ENCODE measurements at regions not wholly inside any gene's neighbourhood (a gene's known extent, or its start where the extent isn't known, plus 50 kb on each side); places are given as distances from the start of the nearest gene placed in this dataset.

DNA sequence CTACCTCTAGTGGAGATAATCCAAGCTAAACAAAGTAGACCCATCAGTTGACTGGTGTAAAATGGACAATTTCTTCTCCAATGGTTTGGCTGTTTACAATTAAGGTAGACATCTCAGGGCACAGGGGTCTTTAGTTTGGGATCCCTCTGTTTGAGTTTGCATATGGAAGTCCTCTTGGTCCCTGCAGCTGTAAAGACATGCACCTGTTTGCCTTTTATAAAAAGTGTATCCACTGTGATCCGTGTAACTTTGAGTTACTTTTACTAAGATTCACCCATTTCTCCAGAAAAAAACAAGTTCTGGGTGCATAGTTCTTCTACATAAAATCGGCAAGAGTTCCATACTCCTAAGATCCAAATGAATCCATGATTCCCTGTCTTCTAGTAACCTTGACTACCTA is 374.7 kb upstream of the ADAMTS16 start:
- Histone ChIP-seq H3K36me3 (ENCODE audit: insufficient read depth) (no peaks in the 10 kb centered on the region), H3K4me3 (ENCODE audit: low read depth, low read length) (no peak overlapping the region), H3K27ac (ENCODE audit: low read depth) (no peak overlapping the region), H3K4me1 (ENCODE audit: insufficient read depth) (no peaks in the 10 kb centered on the region)
- no peak for DNase-seq (ENCODE audit: extremely low spot score)
- 78% methylated on average over 2 of the region's 2 CpGs for whole genome bisulfite sequencing

- 37% methylated on average over 1 of the region's 1 CpG for WGBS
- Histone ChIP-seq H3K27ac (ENCODE audit: low read depth) (no peak overlapping the region), H3K4me1 (ENCODE audit: insufficient read depth) (no peaks in the 10 kb centered on the region), H3K4me3 (ENCODE audit: low read depth, low read length) (no peak overlapping the region), H3K36me3 (ENCODE audit: insufficient read depth) (no peaks in the 10 kb centered on the region)
- DNase-seq (ENCODE audit: extremely low spot score): no peak
Measured at GRCh38 chr5:4766101-4766500, 374.0 kb upstream of the ADAMTS16 start.

- H3K4me3 ChIP-seq (ENCODE audit: low read depth, low read length): no peak overlapping the region
- H3K36me3 ChIP-seq (ENCODE audit: insufficient read depth): no peaks in the 10 kb centered on the region
- 79% methylated on average over 1 of the region's 1 CpG for WGBS
- H3K27ac ChIP-seq (ENCODE audit: low read depth): no peak overlapping the region
- no peaks in the 10 kb centered on the region for H3K4me1 ChIP-seq (ENCODE audit: insufficient read depth)
- DNase-seq (ENCODE audit: extremely low spot score): no peak
Measured at GRCh38 chr5:4772591-4772990, 367.5 kb upstream of the ADAMTS16 start.

DNA sequence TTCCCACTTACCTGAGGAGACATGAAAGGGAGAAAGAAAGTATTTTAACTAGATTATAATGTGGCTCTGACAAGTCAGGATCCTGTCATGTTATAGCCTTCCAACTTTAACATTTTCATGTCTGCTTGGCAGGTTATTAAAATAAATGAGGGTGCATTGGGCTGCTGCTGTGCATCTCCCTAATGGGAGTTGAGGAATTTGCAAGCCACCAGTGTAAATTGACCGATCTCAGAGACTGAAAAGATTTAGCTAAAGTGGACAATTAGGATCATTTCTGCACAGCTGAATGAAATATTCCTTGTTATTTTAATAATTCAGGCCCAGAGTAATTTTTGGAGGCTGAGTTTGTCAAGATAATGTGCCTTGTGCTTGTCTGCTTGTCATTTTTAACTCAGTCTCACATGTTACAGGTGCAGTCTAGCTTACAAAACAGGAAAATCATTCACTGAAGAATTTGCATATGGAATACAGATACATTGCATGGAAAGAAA is 366.3 kb upstream of the ADAMTS16 start:
- H3K36me3 ChIP-seq (ENCODE audit: insufficient read depth): no peaks in the 10 kb centered on the region
- H3K27ac ChIP-seq (ENCODE audit: low read depth): no peak overlapping the region
- no peaks in the 10 kb centered on the region for H3K4me1 ChIP-seq (ENCODE audit: insufficient read depth)
- no peak for DNase-seq (ENCODE audit: extremely low spot score)
- H3K4me3 ChIP-seq (ENCODE audit: low read depth, low read length): no peak overlapping the region
- WGBS: 81% methylated on average over 1 of the region's 1 CpG

- no peaks in the 10 kb centered on the region for H3K4me1 ChIP-seq (ENCODE audit: insufficient read depth)
- DNase-seq (ENCODE audit: extremely low spot score): no peak
- 80% methylated on average over 4 of the region's 4 CpGs for WGBS
Measured at GRCh38 chr5:4777435-4777834, 362.7 kb upstream of the ADAMTS16 start.

GRCh38 chr5:4780633-4781032 is 359.5 kb upstream of the ADAMTS16 start:
- H3K4me3 ChIP-seq (ENCODE audit: low read depth, low read length): no peak overlapping the region
- H3K27ac ChIP-seq (ENCODE audit: low read depth): no peak overlapping the region
- H3K4me1 ChIP-seq (ENCODE audit: insufficient read depth): no peaks in the 10 kb centered on the region
- H3K36me3 ChIP-seq (ENCODE audit: insufficient read depth): no peaks in the 10 kb centered on the region
- 52% methylated on average over 4 of the region's 4 CpGs for WGBS
- no peak for DNase-seq (ENCODE audit: extremely low spot score)

More at GRCh38 chr5:4777435-4777834, 362.7 kb upstream of the ADAMTS16 start:
- no peak overlapping the region for H3K27ac ChIP-seq (ENCODE audit: low read depth)
- H3K36me3 ChIP-seq (ENCODE audit: insufficient read depth): no peaks in the 10 kb centered on the region
- no peak overlapping the region for H3K4me3 ChIP-seq (ENCODE audit: low read depth, low read length)

GRCh38 chr5:4781299-4781698 is 358.8 kb upstream of the ADAMTS16 start:
- Histone ChIP-seq H3K4me1 (ENCODE audit: insufficient read depth) (no peaks in the 10 kb centered on the region), H3K36me3 (ENCODE audit: insufficient read depth) (no peaks in the 10 kb centered on the region), H3K4me3 (ENCODE audit: low read depth, low read length) (no peak overlapping the region), H3K27ac (ENCODE audit: low read depth) (no peak overlapping the region)
- DNase-seq (ENCODE audit: extremely low spot score): no peak
- WGBS: 53% methylated on average over 6 of the region's 6 CpGs

DNA sequence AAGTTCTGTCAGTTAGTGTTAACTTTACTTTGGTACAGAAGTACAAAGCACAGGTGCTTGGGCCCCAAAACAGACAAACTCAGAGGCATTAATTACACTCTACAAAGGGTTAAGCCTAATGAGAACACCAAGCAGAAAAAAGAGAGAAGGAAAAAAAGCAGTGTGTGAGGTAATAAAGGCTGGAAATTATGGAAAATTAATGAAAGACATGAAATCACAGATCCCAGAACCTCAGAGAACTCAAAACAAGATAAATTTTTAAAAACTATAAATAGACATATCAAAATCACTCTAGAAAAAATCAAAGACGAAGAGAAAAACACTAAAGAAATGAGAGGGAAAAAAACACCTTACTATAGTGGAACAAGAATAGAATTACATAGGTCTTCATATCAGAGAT is 354.2 kb upstream of the ADAMTS16 start:
- WGBS: 59% methylated on average over 1 of the region's 1 CpG
- Histone ChIP-seq H3K27ac (ENCODE audit: low read depth) (no peak overlapping the region), H3K4me1 (ENCODE audit: insufficient read depth) (no peaks in the 10 kb centered on the region), H3K36me3 (ENCODE audit: insufficient read depth) (no peaks in the 10 kb centered on the region), H3K4me3 (ENCODE audit: low read depth, low read length) (no peak overlapping the region)
- DNase-seq (ENCODE audit: extremely low spot score): no peak

- H3K4me1 ChIP-seq (ENCODE audit: insufficient read depth): no peaks in the 10 kb centered on the region
- no peak overlapping the region for H3K27ac ChIP-seq (ENCODE audit: low read depth)
- H3K36me3 ChIP-seq (ENCODE audit: insufficient read depth): no peaks in the 10 kb centered on the region
- no peak for DNase-seq (ENCODE audit: extremely low spot score)
- no peak overlapping the region for H3K4me3 ChIP-seq (ENCODE audit: low read depth, low read length)
- 72% methylated on average over 2 of the region's 2 CpGs for WGBS
Measured at GRCh38 chr5:4797445-4797844, 342.7 kb upstream of the ADAMTS16 start.

- no peak for DNase-seq (ENCODE audit: extremely low spot score)
Measured at GRCh38 chr5:4802044-4802443, 338.1 kb upstream of the ADAMTS16 start.

GRCh38 chr5:4804691-4805360 is 335.3 kb upstream of the ADAMTS16 start:
- Histone ChIP-seq H3K36me3 (ENCODE audit: insufficient read depth) (no peaks in the 10 kb centered on the region), H3K4me1 (ENCODE audit: insufficient read depth) (no peaks in the 10 kb centered on the region), H3K4me3 (ENCODE audit: low read depth, low read length) (no peak overlapping the region), H3K27ac (ENCODE audit: low read depth) (no peak overlapping the region)
- no peak for DNase-seq (ENCODE audit: extremely low spot score)
- 78% methylated on average over 12 of the region's 12 CpGs for WGBS

More at GRCh38 chr5:4802044-4802443, 338.1 kb upstream of the ADAMTS16 start:
- WGBS: 14% methylated on average over 3 of the region's 3 CpGs
- no peaks in the 10 kb centered on the region for H3K4me1 ChIP-seq (ENCODE audit: insufficient read depth)
- H3K27ac ChIP-seq (ENCODE audit: low read depth): no peak overlapping the region
- no peak overlapping the region for H3K4me3 ChIP-seq (ENCODE audit: low read depth, low read length)
- no peaks in the 10 kb centered on the region for H3K36me3 ChIP-seq (ENCODE audit: insufficient read depth)

DNA sequence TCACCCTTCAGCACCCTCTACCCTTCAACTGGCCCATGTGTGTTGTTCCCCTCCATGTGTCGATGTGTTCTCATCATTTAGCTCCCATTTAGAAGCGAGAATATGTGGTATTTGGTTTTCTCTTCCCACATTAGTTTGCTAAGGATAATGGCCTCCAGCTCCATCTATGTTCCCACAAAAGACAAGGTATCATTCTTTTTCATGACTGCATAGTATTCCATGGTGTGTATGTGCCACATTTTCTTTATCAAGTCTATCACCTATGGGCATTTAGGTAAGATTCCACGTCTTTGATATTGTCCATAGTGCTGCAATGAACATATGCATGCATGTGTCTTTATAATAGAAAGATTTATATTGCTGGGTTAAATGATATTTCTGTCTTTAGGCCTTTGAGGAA is 325.1 kb upstream of the ADAMTS16 start:
- no peak overlapping the region for H3K4me3 ChIP-seq (ENCODE audit: low read depth, low read length)
- 76% methylated on average over 3 of the region's 3 CpGs for WGBS
- no peak for DNase-seq (ENCODE audit: extremely low spot score)
- no peak overlapping the region for H3K27ac ChIP-seq (ENCODE audit: low read depth)
- H3K4me1 ChIP-seq (ENCODE audit: insufficient read depth): no peaks in the 10 kb centered on the region
- H3K36me3 ChIP-seq (ENCODE audit: insufficient read depth): no peaks in the 10 kb centered on the region

- H3K36me3 ChIP-seq (ENCODE audit: insufficient read depth): no peaks in the 10 kb centered on the region
- 53% methylated on average over 2 of the region's 2 CpGs for WGBS
- H3K4me3 ChIP-seq (ENCODE audit: low read depth, low read length): no peak overlapping the region
- H3K4me1 ChIP-seq (ENCODE audit: insufficient read depth): no peaks in the 10 kb centered on the region
- no peak overlapping the region for H3K27ac ChIP-seq (ENCODE audit: low read depth)
- DNase-seq (ENCODE audit: extremely low spot score): no peak
Measured at GRCh38 chr5:4817767-4818166, 322.4 kb upstream of the ADAMTS16 start.

- Histone ChIP-seq H3K4me1 (ENCODE audit: insufficient read depth) (no peaks in the 10 kb centered on the region), H3K27ac (ENCODE audit: low read depth) (no peak overlapping the region), H3K4me3 (ENCODE audit: low read depth, low read length) (no peak overlapping the region), H3K36me3 (ENCODE audit: insufficient read depth) (no peaks in the 10 kb centered on the region)
- WGBS: 31% methylated on average over 1 of the region's 1 CpG
- DNase-seq (ENCODE audit: extremely low spot score): no peak
Measured at GRCh38 chr5:4831325-4831724, 308.8 kb upstream of the ADAMTS16 start.

DNA sequence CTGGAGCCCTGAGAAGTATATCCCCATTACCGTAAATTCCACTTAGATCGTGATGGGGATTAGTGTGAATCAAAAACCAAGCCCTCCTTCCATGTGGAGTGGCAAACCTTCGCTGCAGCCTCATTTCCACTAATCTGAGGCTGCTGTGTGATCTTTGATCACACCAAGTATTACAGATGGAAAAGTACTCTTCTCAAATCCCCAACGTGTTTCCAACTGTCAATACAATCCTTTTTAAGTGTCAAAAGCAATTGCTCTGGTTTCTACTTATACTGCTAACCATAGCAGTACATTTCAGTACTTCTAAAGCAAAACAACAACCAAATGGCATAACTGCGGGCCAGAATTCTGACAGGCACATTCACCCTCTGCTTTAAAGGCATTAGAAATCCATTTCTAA is 307.7 kb upstream of the ADAMTS16 start:
- H3K4me1 ChIP-seq (ENCODE audit: insufficient read depth): no peaks in the 10 kb centered on the region
- no peak for DNase-seq (ENCODE audit: extremely low spot score)
- H3K36me3 ChIP-seq (ENCODE audit: insufficient read depth): no peaks in the 10 kb centered on the region
- 45% methylated on average over 5 of the region's 5 CpGs for WGBS
- no peak overlapping the region for H3K27ac ChIP-seq (ENCODE audit: low read depth)
- H3K4me3 ChIP-seq (ENCODE audit: low read depth, low read length): no peak overlapping the region

Data from urinary bladder (tissue), 3 donors.